Thyroid gland (tissue), 4 donors: ENCODE measurements at regions not wholly inside any gene's neighbourhood (a gene's known extent, or its start where the extent isn't known, plus 50 kb on each side); places are given as distances from the start of the nearest gene placed in this dataset.

ENCODE experiments used
- DNase-seq, 2 donors: peaks; one replicate each; pipeline ENCODE4 v3.0.0-alpha.2; 2019
- H3K27ac ChIP-seq, 3 donors: fragments of 200-600 bp; sonication (generic); 1 replicate in 2 of 3; 2 replicates in 1 of 3; pipeline ENCODE4 v1.5.1; 2016 to 2019; ENCODE audit warnings: mild to moderate bottlenecking in 1 of 3, moderate library complexity in 1 of 3
- H3K27me3 ChIP-seq: fragments of 200-600 bp; sonication (generic); one replicate; pipeline ENCODE4 v1.5.1; 2019
- H3K36me3 ChIP-seq, 2 donors: fragments of 200-600 bp; sonication (generic); one replicate each; pipeline ENCODE4 v1.5.1; 2016 to 2019
- H3K4me1 ChIP-seq, 2 donors: fragments of 200-600 bp; sonication (generic); one replicate each; pipeline ENCODE4 v1.5.1; 2017 to 2019
- H3K4me3 ChIP-seq, 3 donors: fragments of 200-600 bp; sonication (generic); replicated peaks in 1 of 3; 1 replicate in 2 of 3; 2 replicates in 1 of 3; pipeline ENCODE4 v1.5.1; 2016; ENCODE audit warnings: mild to moderate bottlenecking in 1 of 3
- H3K9me3 ChIP-seq: fragments of 200-600 bp; sonication (generic); one replicate; pipeline ENCODE4 v1.5.1; 2017
- POLR2A ChIP-seq, 2 donors: fragments of 450-650 bp; IDR thresholded peaks; one replicate each; pipeline ENCODE4 v1.6.1; 2017; ENCODE audit warnings: antibody characterized with exemption in 2 of 2, mild to moderate bottlenecking in 2 of 2, moderate library complexity in 1 of 2
- WGBS, 2 donors: methylation state at CpG; one replicate each; pipeline ENCODE4 v1.1.5; 2017; 5-methylcytosine and 5-hydroxymethylcytosine counted together
- intact Hi-C: fragments of 100-400 bp; cut with DNase I; formaldehyde crosslinking; loops from one replicate; pipeline ENCODE4 v1.15.1; 2023
- TF ChIP-seq, protein P1 (sequence below), 6 experiments: fragments of 200-600 bp in 3 of 6; fragments of 450-650 bp in 3 of 6; sonication (generic) in 3 of 6; IDR thresholded peaks; one replicate each; pipeline ENCODE4 v1.5.1; 2016 to 2019; ENCODE audit warnings: antibody characterized with exemption in 6 of 6, mild to moderate bottlenecking in 2 of 6, inconsistent platforms in 1 of 6, moderate library complexity in 1 of 6

DNA sequence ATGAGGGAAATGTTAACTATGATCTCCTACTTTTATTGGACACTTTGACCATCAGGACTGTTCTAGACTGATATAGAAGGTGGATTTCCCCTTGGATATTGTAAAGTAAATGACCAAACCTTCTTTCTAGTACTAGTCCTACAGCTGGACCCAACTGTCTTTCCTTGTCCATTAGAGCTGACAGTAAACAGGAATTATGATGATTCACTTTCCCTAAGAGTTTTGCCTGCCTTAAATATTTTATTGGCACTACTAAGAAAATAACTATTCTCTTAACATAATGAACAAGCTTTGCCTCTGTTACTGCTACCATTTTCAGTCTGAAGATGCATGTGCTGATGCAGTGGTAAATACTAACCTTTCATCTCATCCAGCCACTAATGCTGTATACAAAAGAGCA, 915.4 kb downstream of the CENPC start:
- H3K9me3 ChIP-seq = no peaks in the 10 kb centered on the region
- no peaks in the 10 kb centered on the region for H3K4me1 ChIP-seq
- H3K27ac ChIP-seq = no peak overlapping the region
- no peaks in the 10 kb centered on the region for H3K36me3 ChIP-seq
- intact Hi-C loops = no loop called here
- DNase-seq = no peak
- no peak overlapping the region for H3K4me3 ChIP-seq
- no peaks in the 10 kb centered on the region for H3K27me3 ChIP-seq
- TF ChIP-seq, protein P1, sequence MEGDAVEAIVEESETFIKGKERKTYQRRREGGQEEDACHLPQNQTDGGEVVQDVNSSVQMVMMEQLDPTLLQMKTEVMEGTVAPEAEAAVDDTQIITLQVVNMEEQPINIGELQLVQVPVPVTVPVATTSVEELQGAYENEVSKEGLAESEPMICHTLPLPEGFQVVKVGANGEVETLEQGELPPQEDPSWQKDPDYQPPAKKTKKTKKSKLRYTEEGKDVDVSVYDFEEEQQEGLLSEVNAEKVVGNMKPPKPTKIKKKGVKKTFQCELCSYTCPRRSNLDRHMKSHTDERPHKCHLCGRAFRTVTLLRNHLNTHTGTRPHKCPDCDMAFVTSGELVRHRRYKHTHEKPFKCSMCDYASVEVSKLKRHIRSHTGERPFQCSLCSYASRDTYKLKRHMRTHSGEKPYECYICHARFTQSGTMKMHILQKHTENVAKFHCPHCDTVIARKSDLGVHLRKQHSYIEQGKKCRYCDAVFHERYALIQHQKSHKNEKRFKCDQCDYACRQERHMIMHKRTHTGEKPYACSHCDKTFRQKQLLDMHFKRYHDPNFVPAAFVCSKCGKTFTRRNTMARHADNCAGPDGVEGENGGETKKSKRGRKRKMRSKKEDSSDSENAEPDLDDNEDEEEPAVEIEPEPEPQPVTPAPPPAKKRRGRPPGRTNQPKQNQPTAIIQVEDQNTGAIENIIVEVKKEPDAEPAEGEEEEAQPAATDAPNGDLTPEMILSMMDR (IDR thresholded peaks at IDR 0.05) = no peak
- TF ChIP-seq POLR2A (IDR thresholded peaks at IDR 0.05) = no peak

DNA sequence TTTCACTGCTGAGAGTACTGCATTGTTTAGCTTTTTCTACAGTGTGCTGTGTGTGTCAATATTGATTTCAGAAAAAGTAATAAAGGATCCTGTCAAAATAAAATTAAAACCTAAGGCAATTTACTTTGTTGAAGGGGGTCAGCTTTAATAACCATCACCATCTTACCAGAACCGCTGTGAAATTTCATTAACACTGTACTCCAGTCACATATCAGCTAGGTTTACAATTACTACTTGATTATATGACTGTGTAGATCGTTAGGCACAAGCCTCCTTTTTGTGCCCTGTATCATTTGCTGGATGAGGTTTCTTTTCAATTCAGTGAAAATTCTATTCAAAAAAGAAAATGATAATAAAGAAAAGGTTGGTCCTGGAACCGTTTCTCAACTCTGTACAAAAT, 917.2 kb downstream of the CENPC start:
- Histone ChIP-seq H3K9me3 (no peaks in the 10 kb centered on the region), H3K4me1 (no peaks in the 10 kb centered on the region), H3K27ac (no peak overlapping the region), H3K36me3 (no peaks in the 10 kb centered on the region), H3K4me3 (no peak overlapping the region), H3K27me3 (no peaks in the 10 kb centered on the region)
- TF ChIP-seq, protein P1 (IDR thresholded peaks at IDR 0.05) = no peak
- no peak for TF ChIP-seq POLR2A (IDR thresholded peaks at IDR 0.05)
- DNase-seq = no peak
- 80% methylated on average over 3 of the region's 3 CpGs for WGBS, 2 donors
- intact Hi-C loops = no loop called here

DNA sequence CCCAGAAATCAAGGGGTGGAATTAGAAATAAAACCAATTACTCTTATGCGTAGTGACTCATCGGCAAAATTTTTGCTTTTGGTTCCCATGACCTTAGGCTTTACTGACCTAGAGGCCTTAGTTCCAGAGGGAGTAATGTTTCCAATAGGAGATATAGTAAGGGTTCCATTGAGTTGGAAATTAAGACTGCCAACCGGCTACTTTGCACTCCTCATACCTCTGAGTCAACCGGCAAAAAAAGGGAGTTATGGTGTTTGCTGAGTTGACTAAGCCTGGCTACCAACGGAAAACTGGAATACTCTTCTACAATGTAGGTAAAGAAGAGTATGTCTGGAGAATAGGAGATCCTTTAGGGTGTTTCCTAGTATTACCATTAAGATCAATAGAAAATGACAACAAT, 919.8 kb downstream of the CENPC start:
- H3K27me3 ChIP-seq = no peaks in the 10 kb centered on the region
- H3K4me1 ChIP-seq = no peaks in the 10 kb centered on the region
- 91 to 96% methylated on average over 5 of the region's 5 CpGs for WGBS, 2 donors
- intact Hi-C loops = no loop called here
- H3K36me3 ChIP-seq = no peaks in the 10 kb centered on the region
- H3K27ac ChIP-seq = no peak overlapping the region
- no peak for DNase-seq
- TF ChIP-seq, protein P1 (IDR thresholded peaks at IDR 0.05) = no peak
- TF ChIP-seq POLR2A (IDR thresholded peaks at IDR 0.05) = no peak
- H3K9me3 ChIP-seq = no peaks in the 10 kb centered on the region
- H3K4me3 ChIP-seq = no peak overlapping the region

DNA sequence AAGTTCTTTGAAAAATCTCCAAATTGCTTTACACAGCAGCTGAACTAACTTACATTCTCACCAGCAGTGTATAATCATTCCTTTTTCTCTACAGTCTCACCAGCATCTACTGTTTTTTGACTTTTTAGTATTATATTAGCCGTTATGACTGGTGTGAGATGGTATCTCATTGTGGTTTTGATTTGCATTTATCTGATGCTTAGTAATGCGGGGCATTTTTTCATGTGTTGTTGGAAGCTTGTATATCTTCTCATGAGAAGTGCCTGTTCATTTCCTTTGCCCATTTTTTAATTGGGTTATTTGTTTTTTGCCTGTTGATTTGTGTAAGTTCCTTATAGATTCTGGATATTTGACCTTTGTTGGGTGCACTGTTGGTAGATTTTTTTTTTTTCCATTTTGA, 931.7 kb downstream of the CENPC start:
- 89 to 94% methylated on average over 2 of the region's 2 CpGs for WGBS, 2 donors
- H3K36me3 ChIP-seq = no peaks in the 10 kb centered on the region
- TF ChIP-seq, protein P1 (IDR thresholded peaks at IDR 0.05) = no peak
- no peak for TF ChIP-seq POLR2A (IDR thresholded peaks at IDR 0.05)
- no peaks in the 10 kb centered on the region for H3K27me3 ChIP-seq
- H3K4me1 ChIP-seq = no peaks in the 10 kb centered on the region
- no peak for DNase-seq
- no peak overlapping the region for H3K27ac ChIP-seq
- no peak overlapping the region for H3K4me3 ChIP-seq
- no peaks in the 10 kb centered on the region for H3K9me3 ChIP-seq
- intact Hi-C loops = no loop called here

DNA sequence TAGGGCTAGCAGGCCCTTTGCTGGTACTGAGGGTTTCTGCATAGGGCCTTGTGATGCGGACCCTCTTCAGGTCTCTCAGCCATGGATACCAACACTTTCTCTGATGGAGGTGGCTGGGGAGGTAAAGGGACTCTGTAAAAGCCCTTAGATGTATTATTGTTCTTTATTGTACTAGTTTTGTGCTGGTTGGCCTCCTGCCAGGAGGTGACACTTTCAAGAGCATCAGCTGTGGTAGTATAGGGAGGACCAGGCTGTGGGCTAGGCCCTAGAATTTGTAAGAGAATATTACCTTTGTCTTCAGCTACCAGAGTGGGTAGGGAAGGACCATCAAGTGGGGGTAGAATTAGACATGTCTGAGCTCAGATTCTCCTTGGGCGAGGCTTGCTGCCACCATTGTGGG, 936.3 kb downstream of the CENPC start:
- WGBS, 2 donors = 94% methylated on average over 2 of the region's 2 CpGs

More for the DNA sequence above, 936.3 kb downstream of the CENPC start:
- intact Hi-C loops = no loop called here
- Histone ChIP-seq H3K36me3 (no peaks in the 10 kb centered on the region), H3K27me3 (no peaks in the 10 kb centered on the region), H3K4me1 (no peaks in the 10 kb centered on the region), H3K4me3 (no peak overlapping the region), H3K9me3 (no peaks in the 10 kb centered on the region), H3K27ac (no peak overlapping the region)
- TF ChIP-seq POLR2A (IDR thresholded peaks at IDR 0.05) = no peak
- TF ChIP-seq, protein P1 (IDR thresholded peaks at IDR 0.05) = no peak
- no peak for DNase-seq
